ENCODE measurements at regions not wholly inside any gene's neighbourhood (a gene's known extent, or its start where the extent isn't known, plus 50 kb on each side); places are given as distances from the start of the nearest gene placed in this dataset.

DNA sequence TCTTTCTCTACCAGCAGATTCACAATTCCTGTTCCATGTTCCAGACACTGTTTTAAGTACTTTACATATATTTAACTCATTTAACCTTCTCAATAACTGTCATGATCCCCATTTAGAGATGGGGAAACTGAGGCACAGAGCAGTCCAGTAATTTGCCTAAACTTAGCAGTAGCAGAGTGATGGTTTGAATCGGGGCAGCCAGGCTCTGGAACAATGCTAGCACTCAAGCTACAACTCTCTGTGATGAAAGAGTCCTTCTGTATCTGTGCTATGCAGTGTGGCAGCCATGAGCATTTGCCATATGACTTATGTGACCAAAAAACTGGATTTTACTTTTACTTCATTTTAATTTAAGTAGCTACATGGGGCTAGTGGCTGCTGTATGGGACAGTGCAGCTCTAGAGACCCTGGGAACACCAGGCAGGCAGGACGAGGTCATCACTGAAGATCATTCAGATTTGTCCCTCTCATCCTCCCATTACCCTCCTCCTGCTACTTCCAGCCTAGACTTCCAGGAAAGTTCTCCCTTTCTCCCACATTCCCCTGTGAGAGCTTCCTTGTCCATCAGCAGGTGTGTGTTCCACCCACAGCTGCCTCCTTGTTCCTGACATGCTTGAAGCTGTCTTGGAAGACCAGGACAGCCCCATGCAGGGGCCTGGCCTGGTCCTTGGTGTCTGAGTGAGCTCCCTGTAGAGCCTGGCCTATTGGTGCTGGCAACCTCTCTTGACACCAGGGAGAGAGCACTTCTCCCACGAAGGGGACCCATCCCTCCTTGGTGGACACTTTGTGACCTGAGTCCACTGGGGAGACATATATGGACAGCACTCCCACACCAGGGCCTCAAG is 157.0 kb downstream of the MRPL14 start:
- no peak for DNase-seq (ENCODE audit: low read depth in 3 of 3, low spot score in 2 of 3)

DNA sequence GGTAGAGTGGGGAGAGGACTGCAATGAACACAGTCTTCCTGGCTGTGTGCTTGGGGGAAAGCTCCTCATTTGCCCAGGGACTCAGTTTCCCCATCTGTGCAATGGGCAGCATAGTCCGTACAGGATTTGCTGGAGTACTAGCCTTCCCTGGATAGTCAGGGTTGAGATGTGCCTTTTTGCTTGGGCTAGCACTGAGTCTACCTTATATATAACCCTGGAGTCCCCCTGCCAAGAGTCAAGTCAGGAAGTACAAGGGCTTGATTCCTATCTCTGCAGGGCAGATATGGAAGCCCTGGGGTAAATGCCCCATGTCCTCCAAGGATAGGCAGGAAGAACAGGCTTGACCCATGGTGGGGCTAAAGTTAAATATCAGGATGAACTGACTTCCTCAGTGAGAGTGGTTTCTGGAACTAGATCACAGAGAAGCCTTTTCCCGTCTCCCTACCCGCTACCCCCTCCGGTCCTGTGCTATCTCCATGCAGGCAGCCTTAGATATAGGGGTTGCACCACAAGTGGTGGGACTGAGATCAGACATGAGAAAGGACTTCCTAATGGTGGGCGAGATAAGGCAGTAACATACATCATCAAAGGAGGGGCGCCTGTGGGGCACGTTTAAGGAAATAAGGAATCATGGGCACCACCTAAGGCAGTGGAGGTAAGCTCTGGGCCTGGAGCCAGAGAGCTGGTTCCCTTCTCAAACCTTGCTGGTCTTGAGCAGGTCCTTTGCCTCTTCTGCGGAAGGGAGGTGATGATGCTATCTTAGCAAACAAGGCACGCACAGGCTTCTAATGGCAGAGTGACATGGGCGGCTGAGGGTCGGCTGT is 157.9 kb downstream of the MRPL14 start:
- no peak for DNase-seq (ENCODE audit: low read depth in 3 of 3, low spot score in 2 of 3)

DNA sequence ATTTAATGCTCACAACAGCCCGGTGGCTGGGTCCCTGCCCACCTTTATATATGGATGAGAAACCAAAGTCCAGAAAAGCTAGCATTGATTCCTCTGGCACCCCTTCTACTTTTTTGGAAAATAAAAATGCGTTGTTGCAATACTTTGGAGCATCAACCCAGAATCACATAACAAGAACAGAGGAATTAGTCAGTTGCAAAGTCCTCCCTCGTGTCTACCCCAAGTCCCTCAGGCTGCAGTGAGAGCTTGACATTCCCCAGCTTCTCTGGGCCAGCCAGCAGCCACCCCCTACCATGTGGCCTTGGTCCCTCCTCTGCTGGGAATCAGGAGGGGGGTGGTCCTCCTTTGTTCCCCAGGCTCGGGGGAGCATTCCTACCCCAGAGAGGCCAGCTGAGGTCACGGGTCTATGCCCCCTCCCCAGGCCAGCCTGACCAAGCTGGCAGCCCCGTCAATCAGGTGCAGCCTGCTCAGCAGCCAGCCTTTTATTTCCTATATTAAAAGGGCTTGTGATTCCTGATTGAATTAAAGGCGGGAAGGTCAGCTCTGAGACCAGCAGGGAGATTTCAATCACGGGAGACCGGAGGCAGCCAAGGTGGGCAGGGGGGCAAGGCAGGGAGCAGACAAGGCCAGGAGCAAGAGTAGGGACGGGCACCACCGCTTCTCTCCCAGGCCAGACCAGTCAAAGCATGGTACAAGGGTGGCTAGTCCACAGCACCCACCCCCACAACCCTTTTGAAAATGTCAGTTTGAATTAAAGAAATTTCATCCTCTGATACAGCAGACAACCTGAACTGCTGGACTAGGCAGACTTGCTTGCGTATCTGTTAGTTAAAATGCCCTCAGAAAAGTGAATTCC is 158.9 kb downstream of the MRPL14 start:
- no peak for DNase-seq (ENCODE audit: low read depth in 3 of 3, low spot score in 2 of 3)

DNA sequence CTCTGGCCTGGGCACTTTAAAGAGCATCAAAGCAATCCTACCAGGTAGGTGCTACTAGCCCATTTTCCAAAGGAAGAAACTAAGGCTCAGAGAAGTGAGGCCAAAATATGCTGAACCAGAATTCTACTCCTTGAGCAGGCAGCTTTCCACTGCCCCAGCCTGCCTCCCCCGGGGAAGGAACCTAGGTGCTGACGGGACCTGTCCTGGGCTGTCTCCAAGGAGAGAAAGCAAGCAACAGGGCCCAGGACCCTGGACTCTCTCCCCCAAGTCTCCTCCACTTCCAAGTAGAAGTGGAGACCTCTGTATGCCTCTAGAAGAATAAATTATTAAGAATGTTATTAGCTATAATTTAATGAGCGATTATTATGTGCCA is 159.5 kb downstream of the MRPL14 start:
- DNase-seq (ENCODE audit: low read depth in 3 of 3, low spot score in 2 of 3) = no peak

GRCh38 chr6:43966853-43967718 is 160.2 kb downstream of the MRPL14 start:
- DNase-seq (ENCODE audit: low read depth in 3 of 3, low spot score in 2 of 3) = no peak

GRCh38 chr6:43966374-43966658 is 160.9 kb downstream of the MRPL14 start:
- DNase-seq (ENCODE audit: low read depth in 3 of 3, low spot score in 2 of 3) = no peak

GRCh38 chr6:43965628-43966373 is 161.5 kb downstream of the MRPL14 start:
- DNase-seq (ENCODE audit: low read depth in 3 of 3, low spot score in 2 of 3) = no peak

DNA sequence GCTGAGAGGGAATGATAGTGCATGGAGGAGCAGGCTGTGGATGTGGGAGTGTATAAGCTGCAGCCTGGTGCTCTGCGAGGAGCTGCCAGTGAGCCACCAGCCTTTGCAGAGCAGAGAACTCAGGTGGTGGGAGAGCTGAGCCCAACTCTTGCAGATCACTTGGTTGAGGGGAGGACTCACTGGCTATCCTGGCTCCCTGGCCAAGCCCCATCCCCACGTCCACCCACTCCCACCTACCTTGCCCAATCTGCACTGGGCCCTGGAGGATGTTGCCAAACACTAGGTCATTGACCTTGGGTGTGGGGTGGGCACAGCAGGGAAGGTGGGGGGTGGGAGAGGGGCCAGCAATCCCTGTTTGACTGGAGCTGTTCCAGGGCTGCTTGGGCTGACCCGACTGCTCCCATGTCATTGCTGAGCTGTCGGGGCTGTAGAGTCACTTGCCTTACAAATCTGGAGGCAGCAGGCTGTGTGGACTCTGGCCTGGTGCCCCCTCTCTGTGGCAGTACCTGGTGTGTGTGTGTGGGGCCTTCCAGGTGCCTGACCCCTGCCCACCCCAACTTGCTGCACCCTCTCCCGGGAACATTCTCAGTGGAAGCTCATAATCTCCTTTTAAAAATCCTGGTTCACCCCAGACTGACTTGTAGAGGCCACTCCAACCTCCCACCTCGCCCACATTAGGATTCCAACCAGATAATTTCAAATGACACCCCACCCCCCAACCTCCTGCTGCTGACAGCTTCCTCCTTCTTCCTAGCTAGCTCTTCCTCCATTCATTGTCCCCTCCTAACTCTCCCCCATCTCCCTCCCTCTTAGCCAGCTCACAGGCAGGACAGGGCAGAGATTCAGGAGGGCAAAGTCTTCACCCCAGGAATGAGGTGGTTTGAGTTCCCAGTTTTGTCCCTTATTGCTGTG is 162.3 kb downstream of the MRPL14 start:
- no peak for DNase-seq (ENCODE audit: low read depth in 3 of 3, low spot score in 2 of 3)

DNA sequence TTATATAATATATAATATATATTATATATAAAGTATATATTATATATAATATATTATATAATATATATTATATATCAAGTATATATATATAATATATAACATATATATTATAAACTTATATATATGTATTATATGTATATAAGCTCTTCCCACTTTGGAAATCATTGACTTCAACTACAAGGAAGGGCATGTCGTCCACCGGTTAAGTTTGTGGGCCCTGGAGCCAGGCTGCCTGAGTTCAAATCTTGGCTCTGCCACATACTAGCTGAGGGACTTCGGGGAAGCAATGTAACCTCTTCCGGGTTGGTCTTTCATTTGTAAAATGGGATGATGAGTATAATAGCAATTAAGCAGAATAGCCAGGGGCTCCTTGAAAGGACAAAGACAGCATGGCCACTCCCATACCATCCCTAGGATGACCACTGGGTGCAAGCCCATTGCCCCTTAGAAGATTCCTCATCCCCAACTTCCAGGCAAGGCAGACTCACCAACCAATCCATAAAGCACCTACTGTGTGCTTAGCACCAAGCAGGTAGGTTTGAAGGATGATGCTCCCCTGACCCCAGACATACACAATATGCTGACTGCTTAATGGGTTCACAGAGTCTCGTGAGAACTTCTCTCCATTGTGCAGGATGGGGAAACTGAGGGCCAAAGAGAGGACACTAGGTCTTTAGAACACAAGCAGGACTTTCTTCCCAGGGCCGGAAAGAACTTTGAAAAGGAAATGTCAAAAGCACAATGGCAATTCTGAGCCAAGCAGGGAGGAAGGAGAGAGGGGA is 163.2 kb downstream of the MRPL14 start:
- no peak for DNase-seq (ENCODE audit: low read depth in 3 of 3, low spot score in 2 of 3)

- DNase-seq (ENCODE audit: low read depth in 3 of 3, low spot score in 2 of 3) = no peak
Measured at GRCh38 chr6:43963203-43963602, 164.0 kb downstream of the MRPL14 start.

DNA sequence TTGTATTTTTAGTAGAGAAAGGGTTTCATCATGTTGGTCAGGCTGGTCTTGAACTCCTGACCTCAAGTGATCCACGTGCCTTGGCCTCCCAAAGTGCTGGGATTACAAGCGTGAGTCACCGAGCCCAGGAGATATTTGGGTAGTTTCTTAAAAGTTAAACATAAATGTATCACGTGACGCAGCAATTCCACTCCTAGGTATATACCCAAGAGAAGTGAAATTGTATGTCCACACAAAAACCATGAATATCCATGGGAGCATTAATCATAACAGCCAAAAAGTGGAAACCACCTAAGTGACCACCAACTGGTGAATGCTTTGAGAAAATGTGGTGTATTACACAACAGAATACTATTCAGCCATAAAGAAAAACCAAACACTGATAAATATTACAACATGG is 164.8 kb downstream of the MRPL14 start:
- DNase-seq (ENCODE audit: low read depth in 3 of 3, low spot score in 2 of 3) = no peak

DNA sequence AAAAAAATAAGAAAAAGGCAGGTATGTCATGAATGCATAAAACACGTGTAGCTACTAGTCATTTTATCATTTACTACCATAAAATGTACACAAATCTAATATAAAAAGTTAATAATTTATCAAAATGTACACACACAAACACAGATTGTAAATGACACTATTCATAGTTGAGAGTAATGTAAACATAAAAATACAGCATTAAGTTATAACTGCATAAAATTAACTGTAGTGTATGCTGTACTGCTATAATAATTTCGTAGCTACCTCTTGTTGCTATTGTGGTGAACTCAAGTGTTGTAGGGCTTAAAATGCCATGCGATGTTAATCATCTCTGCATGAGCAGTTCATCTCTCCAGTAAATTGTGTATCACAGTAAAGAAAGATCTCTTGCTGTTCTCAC is 170.0 kb downstream of the MRPL14 start:
- DNase-seq (ENCODE audit: low read depth in 3 of 3, low spot score in 2 of 3) = no peak

GRCh38 chr6:43956478-43956877 is 170.8 kb downstream of the MRPL14 start:
- DNase-seq (ENCODE audit: low read depth in 3 of 3, low spot score in 2 of 3) = no peak

- no peak for DNase-seq (ENCODE audit: low read depth in 3 of 3, low spot score in 2 of 3)
Measured at GRCh38 chr6:43954311-43955131, 172.7 kb downstream of the MRPL14 start.

GRCh38 chr6:43953794-43954310 is 173.4 kb downstream of the MRPL14 start:
- no peak for DNase-seq (ENCODE audit: low read depth in 3 of 3, low spot score in 2 of 3)

- DNase-seq (ENCODE audit: low read depth in 3 of 3, low spot score in 2 of 3) = no peak
Measured at GRCh38 chr6:43953256-43953655, 174.0 kb downstream of the MRPL14 start.

DNA sequence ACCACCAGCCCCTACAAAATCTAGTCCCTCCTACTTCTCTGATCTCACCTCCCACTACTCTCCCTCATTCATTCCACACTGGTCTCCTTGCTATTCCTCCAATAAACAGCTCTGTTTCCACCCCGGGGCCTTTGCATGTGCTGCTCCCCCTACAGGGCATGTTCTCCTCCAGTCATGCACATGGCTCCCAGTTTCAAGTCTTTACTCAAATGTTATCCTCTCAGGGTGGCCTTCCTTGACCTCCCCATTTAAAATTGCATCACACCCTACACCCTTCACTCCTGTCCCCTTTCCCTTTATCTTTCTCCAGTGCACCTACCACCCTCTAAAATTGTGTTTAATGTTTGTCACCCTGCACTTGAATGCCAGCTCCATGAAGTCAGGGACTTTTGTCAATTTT is 174.5 kb downstream of the MRPL14 start:
- no peak for DNase-seq (ENCODE audit: low read depth in 3 of 3, low spot score in 2 of 3)

Measured in right renal cortex interstitium (tissue), 3 donors.